WTC11 (cell line): ENCODE measurements at regions not wholly inside any gene's neighbourhood (a gene's known extent, or its start where the extent isn't known, plus 50 kb on each side); places are given as distances from the start of the nearest gene placed in this dataset.

Source experiments
- ATAC-seq: fragments of 200-7000 bp; cut with Tn5 transposase; 2 replicates; pipeline ENCODE4 v1.10.0; 2021; ENCODE audit warnings: mild to moderate bottlenecking, moderate library complexity
- CTCF ChIA-PET: fragments of 300-600 bp; sonication (Branson Sonifier 250); formaldehyde crosslinking; loops from one replicate; lab custom pipeline; 2021; ENCODE audit warnings: antibody characterized with exemption; lab: Charles Lee
- POLR2A ChIA-PET: fragments of 350-600 bp; sonication (Branson Sonifier 250); formaldehyde crosslinking; loops from one replicate; lab custom pipeline; 2021; ENCODE audit warnings: antibody characterized with exemption; lab: Charles Lee
- DNase-seq: peaks from one replicate; pipeline ENCODE4 v3.0.0; 2021; ENCODE audit warnings: low spot score
- H3K27ac Mint-ChIP-seq: 2 replicates; pipeline ENCODE4 v1.8.0; 2021; ENCODE audit warnings: mixed read lengths
- H3K27me3 Mint-ChIP-seq: 2 replicates; pipeline ENCODE4 v1.8.0; 2021; ENCODE audit warnings: low read depth, mild to moderate bottlenecking, moderate library complexity, mixed read lengths
- H3K36me3 Mint-ChIP-seq: 2 replicates; pipeline ENCODE4 v1.8.0; 2021; ENCODE audit warnings: mixed read lengths
- H3K4me1 Mint-ChIP-seq: 2 replicates; pipeline ENCODE4 v1.8.0; 2022; ENCODE audit warnings: mixed read lengths
- H3K4me3 Mint-ChIP-seq: 2 replicates; pipeline ENCODE4 v1.8.0; 2021; ENCODE audit warnings: mild to moderate bottlenecking, moderate library complexity, mixed read lengths
- H3K9me3 Mint-ChIP-seq: 2 replicates; pipeline ENCODE4 v1.8.0; 2021; ENCODE audit warnings: mixed read lengths
- ATF2 ChIP-seq: sonication (generic); formaldehyde crosslinking; IDR thresholded peaks from 2 replicates; pipeline ENCODE4 v1.8.1; 2022; ENCODE audit warnings: low read depth, missing genetic modification reagents, borderline replicate concordance
- E2F4 ChIP-seq: sonication (generic); formaldehyde crosslinking; IDR thresholded peaks from 2 replicates; pipeline ENCODE4 v1.8.1; 2022; ENCODE audit warnings: low read depth, mild to moderate bottlenecking, moderate library complexity, missing genetic modification reagents, borderline replicate concordance
- E2F5 ChIP-seq: sonication (generic); formaldehyde crosslinking; IDR thresholded peaks from 2 replicates; pipeline ENCODE4 v1.8.1; 2022; ENCODE audit warnings: mild to moderate bottlenecking, moderate library complexity, missing genetic modification reagents
- ERG ChIP-seq: fragments of 250-450 bp; sonication (Bioruptor Pico); IDR thresholded peaks from 2 replicates; pipeline ENCODE4 v1.8.0; 2021; ENCODE audit warnings: mild to moderate bottlenecking
- ESRRA ChIP-seq: sonication (generic); formaldehyde crosslinking; IDR thresholded peaks from 2 replicates; pipeline ENCODE4 v1.8.1; 2022; ENCODE audit warnings: mild to moderate bottlenecking, missing genetic modification reagents, borderline replicate concordance
- FOXJ3 ChIP-seq: sonication (generic); formaldehyde crosslinking; IDR thresholded peaks from 2 replicates; pipeline ENCODE4 v1.9.0; 2021; ENCODE audit warnings: missing genetic modification reagents, mild to moderate bottlenecking, borderline replicate concordance
- FOXP1 ChIP-seq: sonication (generic); formaldehyde crosslinking; IDR thresholded peaks from 2 replicates; pipeline ENCODE4 v1.8.0; 2022; ENCODE audit warnings: missing genetic modification reagents, mild to moderate bottlenecking, moderate library complexity, borderline replicate concordance
- IRF2 ChIP-seq: sonication (generic); formaldehyde crosslinking; IDR thresholded peaks from 2 replicates; pipeline ENCODE4 v1.8.0; 2022; ENCODE audit warnings: low read depth, missing genetic modification reagents, borderline replicate concordance
- MLX ChIP-seq: sonication (generic); formaldehyde crosslinking; IDR thresholded peaks from 2 replicates; pipeline ENCODE4 v1.8.1; 2023; ENCODE audit warnings: mild to moderate bottlenecking, missing genetic modification reagents, moderate library complexity
- NFYB ChIP-seq: sonication (generic); formaldehyde crosslinking; conservative IDR thresholded peaks from 2 replicates; pipeline ENCODE4 v1.8.0; 2022; ENCODE audit warnings: low read depth, missing genetic modification reagents
- PRDM15 ChIP-seq: sonication (generic); formaldehyde crosslinking; IDR thresholded peaks from 2 replicates; pipeline ENCODE4 v1.8.0; 2022; ENCODE audit warnings: missing genetic modification reagents
- RORB ChIP-seq: fragments of 250-450 bp; sonication (Bioruptor Pico); IDR thresholded peaks from 2 replicates; pipeline ENCODE4 v1.9.0; 2021; ENCODE audit warnings: mild to moderate bottlenecking
- SOX15 ChIP-seq: fragments of 250-450 bp; sonication (Bioruptor Pico); IDR thresholded peaks from 2 replicates; pipeline ENCODE4 v1.9.0; 2021; ENCODE audit warnings: mild to moderate bottlenecking
- TCF7 ChIP-seq: sonication (generic); formaldehyde crosslinking; IDR thresholded peaks from 2 replicates; pipeline ENCODE4 v1.8.0; 2022; ENCODE audit warnings: mild to moderate bottlenecking, low read depth, missing genetic modification reagents, moderate library complexity
- USF1 ChIP-seq: sonication (generic); formaldehyde crosslinking; IDR thresholded peaks from 2 replicates; pipeline ENCODE4 v1.8.0; 2022; ENCODE audit warnings: mild to moderate bottlenecking, missing genetic modification reagents
- ZNF138 ChIP-seq: sonication (generic); formaldehyde crosslinking; conservative IDR thresholded peaks from 2 replicates; pipeline ENCODE4 v1.8.1; 2022; ENCODE audit warnings: mild to moderate bottlenecking, moderate library complexity, missing genetic modification reagents
- ZNF512 ChIP-seq: sonication (generic); formaldehyde crosslinking; IDR thresholded peaks from 2 replicates; pipeline ENCODE4 v1.8.1; 2022; ENCODE audit warnings: missing genetic modification reagents, borderline replicate concordance
- ZNF671 ChIP-seq: fragments of 250-450 bp; sonication (Bioruptor Pico); IDR thresholded peaks from 2 replicates; pipeline ENCODE4 v1.8.0; 2021; ENCODE audit warnings: mild to moderate bottlenecking

GRCh38 chr3:184641430-184641829, 70.4 kb downstream of the MAGEF1 start (continued):
- TF ChIP-seq FOXP1 (CRISPR knock-in tag) (no peak), ZNF138 (CRISPR knock-in tag) (no peak), FOXJ3 (CRISPR knock-in tag) (no peak), ATF2 (no peak), ZNF512 (CRISPR knock-in tag) (no peak), NFYB (CRISPR knock-in tag) (no peak), PRDM15 (no peak), E2F5 (no peak)

GRCh38 chr3:184639351-184639750, 72.5 kb downstream of the MAGEF1 start:
- ChIA-PET POLR2A (no interaction called here), CTCF (interaction anchor here (0.7 kb wide), 1 partner anchor 22 kb away, joined by 3 read pairs; no protein-coding TSS in a partner anchor)
- no peaks in the 10 kb centered on the region for H3K36me3 Mint-ChIP-seq
- no peaks in the 10 kb centered on the region for H3K9me3 Mint-ChIP-seq
- DNase-seq (no peak), ATAC-seq (no peak)
- H3K4me3 Mint-ChIP-seq, result no peak overlapping the region
- H3K4me1 Mint-ChIP-seq, result peaks cover 33% of the 10 kb centered on the region
- peaks cover 4% of the 10 kb centered on the region; the same call in 1 of the 2 replicates for H3K27me3 Mint-ChIP-seq
- H3K27ac Mint-ChIP-seq, result no peak overlapping the region; the same call in 1 of the 2 replicates
- TF ChIP-seq E2F4 (CRISPR knock-in tag) (no peak), ZNF138 (CRISPR knock-in tag) (no peak), ZNF671 (CRISPR knock-in tag) (no peak), MLX (CRISPR knock-in tag) (no peak), TCF7 (CRISPR knock-in tag) (no peak), USF1 (CRISPR knock-in tag) (no peak), E2F5 (no peak), ERG (CRISPR knock-in tag) (no peak), SOX15 (CRISPR knock-in tag) (no peak), IRF2 (CRISPR knock-in tag) (no peak), ESRRA (no peak), RORB (CRISPR knock-in tag) (no peak), ATF2 (no peak)
